OCI-LY1 (cell line): ENCODE measurements at regions not wholly inside any gene's neighbourhood (a gene's known extent, or its start where the extent isn't known, plus 50 kb on each side); places are given as distances from the start of the nearest gene placed in this dataset.

Source experiments
- CTCF ChIP-seq: fragments of 200-600 bp; sonication (generic), shearing (Covaris generic); IDR thresholded peaks from 2 replicates; pipeline ENCODE4 v1.5.1; 2017; ENCODE audit warnings: mild to moderate bottlenecking, antibody characterized with exemption, low read length, moderate library complexity, mixed read lengths
- EZH2 ChIP-seq: fragments of 200-600 bp; sonication (generic), shearing (Covaris generic); IDR thresholded peaks from 2 replicates; pipeline ENCODE4 v1.8.0; 2017; ENCODE audit warnings: borderline replicate concordance, mixed run types, mild to moderate bottlenecking, antibody characterized with exemption, low read length, moderate library complexity, mixed read lengths

- no peak for TF ChIP-seq CTCF
- no peak for TF ChIP-seq EZH2
Measured at GRCh38 chr3:4033296-4033695, 234.1 kb downstream of the LRRN1 start.
